ENCODE measurements at regions not wholly inside any gene's neighbourhood (a gene's known extent, or its start where the extent isn't known, plus 50 kb on each side); places are given as distances from the start of the nearest gene placed in this dataset.

- no peak for TF ChIP-seq CTCF (IDR thresholded peaks at IDR 0.05)
- TF ChIP-seq EP300 (IDR thresholded peaks at IDR 0.05) = no peak
- TF ChIP-seq POLR2A (IDR thresholded peaks at IDR 0.05) = no peak
Measured at GRCh38 chr4:79764120-79764519, 308.9 kb downstream of the ANTXR2 start.

All from upper lobe of left lung (tissue), 4 donors.